Breast epithelium (tissue), 3 donors: ENCODE measurements at regions not wholly inside any gene's neighbourhood (a gene's known extent, or its start where the extent isn't known, plus 50 kb on each side); places are given as distances from the start of the nearest gene placed in this dataset.

ENCODE experiments used
- CTCF ChIP-seq, 3 donors: fragments of 450-650 bp; IDR thresholded peaks; one replicate each; pipeline ENCODE4 v1.5.1; 2016 to 2017; ENCODE audit warnings: antibody characterized with exemption in 3 of 3, mild to moderate bottlenecking in 3 of 3, moderate library complexity in 3 of 3
- POLR2A ChIP-seq: fragments of 450-650 bp; IDR thresholded peaks from one replicate; pipeline ENCODE4 v1.6.1; 2016; ENCODE audit warnings: antibody characterized with exemption, mild to moderate bottlenecking, moderate library complexity
- POLR2AphosphoS5 ChIP-seq, 3 donors: sonication (generic); formaldehyde crosslinking; IDR thresholded peaks; one replicate each; pipeline ENCODE4 v1.6.1; 2017; ENCODE audit warnings: antibody characterized with exemption in 3 of 3

- TF ChIP-seq CTCF (IDR thresholded peaks at IDR 0.05), result no peak
- TF ChIP-seq POLR2A, result no peak
- no peak for TF ChIP-seq POLR2AphosphoS5 (IDR thresholded peaks at IDR 0.05)
Measured at GRCh38 chr13:58379221-58379620, 747.7 kb downstream of the PCDH17 start.
